AG10803 (cell line): ENCODE measurements at regions not wholly inside any gene's neighbourhood (a gene's known extent, or its start where the extent isn't known, plus 50 kb on each side); places are given as distances from the start of the nearest gene placed in this dataset.
A peak's percentile ranks its signal among the peaks of the same experiment; 100 is the strongest.

Source experiments
- DNase-seq: peaks from one replicate; pipeline ENCODE4 v3.0.0; 2010; ENCODE audit warnings: low read depth
- H3K4me3 ChIP-seq: 2 replicates; pipeline ENCODE4 v1.5.1; 2011; ENCODE audit warnings: mild to moderate bottlenecking, low read length, control low read depth
- TF ChIP-seq, protein P1 (sequence below): conservative IDR thresholded peaks from 2 replicates; pipeline ENCODE4 v1.5.1; 2011; ENCODE audit warnings: mild to moderate bottlenecking, low read length, control low read depth, inconsistent platforms

DNA sequence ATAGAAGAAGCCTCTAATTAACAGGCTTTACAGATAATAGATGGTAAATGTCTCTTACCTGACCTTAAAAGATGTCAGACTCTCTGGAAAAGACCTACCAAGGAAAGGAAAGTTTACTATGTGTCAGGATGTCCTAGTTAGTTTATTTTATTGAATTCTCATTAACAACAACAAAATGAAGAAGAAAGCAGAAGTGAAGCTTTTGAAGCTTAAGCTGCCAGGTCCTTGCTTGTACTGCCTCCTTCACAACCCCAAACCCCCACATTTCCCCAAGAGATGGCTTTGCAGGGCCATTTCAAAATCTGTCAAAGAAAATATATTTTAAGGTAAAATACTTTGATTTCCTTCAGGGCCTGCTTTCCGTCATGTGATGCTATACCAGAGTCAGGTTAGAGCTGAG is 798.4 kb downstream of the TUSC7 start:
- DNase-seq: no peak
- no peak overlapping the region for H3K4me3 ChIP-seq
- TF ChIP-seq, protein P1, sequence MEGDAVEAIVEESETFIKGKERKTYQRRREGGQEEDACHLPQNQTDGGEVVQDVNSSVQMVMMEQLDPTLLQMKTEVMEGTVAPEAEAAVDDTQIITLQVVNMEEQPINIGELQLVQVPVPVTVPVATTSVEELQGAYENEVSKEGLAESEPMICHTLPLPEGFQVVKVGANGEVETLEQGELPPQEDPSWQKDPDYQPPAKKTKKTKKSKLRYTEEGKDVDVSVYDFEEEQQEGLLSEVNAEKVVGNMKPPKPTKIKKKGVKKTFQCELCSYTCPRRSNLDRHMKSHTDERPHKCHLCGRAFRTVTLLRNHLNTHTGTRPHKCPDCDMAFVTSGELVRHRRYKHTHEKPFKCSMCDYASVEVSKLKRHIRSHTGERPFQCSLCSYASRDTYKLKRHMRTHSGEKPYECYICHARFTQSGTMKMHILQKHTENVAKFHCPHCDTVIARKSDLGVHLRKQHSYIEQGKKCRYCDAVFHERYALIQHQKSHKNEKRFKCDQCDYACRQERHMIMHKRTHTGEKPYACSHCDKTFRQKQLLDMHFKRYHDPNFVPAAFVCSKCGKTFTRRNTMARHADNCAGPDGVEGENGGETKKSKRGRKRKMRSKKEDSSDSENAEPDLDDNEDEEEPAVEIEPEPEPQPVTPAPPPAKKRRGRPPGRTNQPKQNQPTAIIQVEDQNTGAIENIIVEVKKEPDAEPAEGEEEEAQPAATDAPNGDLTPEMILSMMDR: no peak

DNA sequence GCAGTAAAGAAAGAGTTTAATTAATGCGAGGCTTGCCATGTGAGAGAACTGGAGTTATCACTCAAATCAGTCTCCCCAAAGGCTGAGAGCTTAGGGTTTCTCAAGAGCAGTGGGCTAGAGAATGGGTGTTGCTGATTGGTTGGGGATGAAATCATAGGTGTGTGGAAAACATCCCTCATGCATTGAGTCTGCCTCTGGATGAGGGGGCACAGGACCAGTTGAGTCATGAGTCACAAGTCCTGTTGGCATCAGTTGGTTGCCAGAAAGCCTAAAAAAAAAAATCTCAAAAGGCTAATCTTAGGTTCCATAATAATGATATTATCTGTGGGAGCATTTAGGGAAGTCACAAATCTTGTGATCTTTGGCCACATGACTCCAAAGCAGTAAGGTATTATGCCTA is 800.3 kb downstream of the TUSC7 start:
- no peak for DNase-seq
- TF ChIP-seq, protein P1: no peak
- no peak overlapping the region for H3K4me3 ChIP-seq

DNA sequence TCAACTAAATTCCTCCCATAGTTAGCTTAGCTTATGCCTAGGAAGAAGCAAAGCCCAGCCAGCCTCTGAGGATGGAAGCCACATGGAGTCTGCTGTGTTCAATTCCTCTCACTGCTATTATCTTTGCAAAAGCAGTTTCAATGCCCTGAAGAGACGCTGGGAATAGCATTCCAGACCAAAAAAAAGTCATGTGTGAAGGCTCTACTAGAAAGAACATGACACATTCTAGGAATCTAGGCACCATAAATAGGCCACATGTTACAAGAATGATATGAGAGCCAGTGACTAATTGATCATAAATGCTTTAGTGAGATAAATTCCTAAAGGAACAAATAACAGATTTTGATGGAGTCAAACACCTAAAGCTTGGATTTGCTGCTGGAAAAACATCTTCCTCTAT is 800.8 kb downstream of the TUSC7 start:
- no peak overlapping the region for H3K4me3 ChIP-seq
- TF ChIP-seq, protein P1: no peak
- DNase-seq: peak; percentile 65

DNA sequence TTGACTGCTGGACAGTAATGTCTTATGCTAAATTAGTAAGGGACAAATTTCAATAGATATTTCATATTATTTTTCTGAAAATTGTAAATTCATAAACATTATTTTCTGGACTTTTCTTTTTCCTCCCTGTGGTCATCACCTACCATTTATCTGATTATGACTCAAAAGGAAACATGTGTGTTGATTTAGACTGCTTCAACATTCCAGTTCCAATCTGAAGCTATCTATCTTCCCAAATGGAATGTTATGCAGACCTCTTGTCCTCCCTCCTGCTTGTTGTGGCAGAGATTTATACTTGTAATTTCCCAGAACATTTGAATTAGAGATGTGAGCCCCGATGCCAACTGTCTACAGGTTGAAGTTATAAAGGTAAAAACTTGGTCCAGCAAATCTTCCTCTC is 803.4 kb downstream of the TUSC7 start:
- no peak overlapping the region for H3K4me3 ChIP-seq
- TF ChIP-seq, protein P1: no peak
- peak; percentile 15 for DNase-seq

DNA sequence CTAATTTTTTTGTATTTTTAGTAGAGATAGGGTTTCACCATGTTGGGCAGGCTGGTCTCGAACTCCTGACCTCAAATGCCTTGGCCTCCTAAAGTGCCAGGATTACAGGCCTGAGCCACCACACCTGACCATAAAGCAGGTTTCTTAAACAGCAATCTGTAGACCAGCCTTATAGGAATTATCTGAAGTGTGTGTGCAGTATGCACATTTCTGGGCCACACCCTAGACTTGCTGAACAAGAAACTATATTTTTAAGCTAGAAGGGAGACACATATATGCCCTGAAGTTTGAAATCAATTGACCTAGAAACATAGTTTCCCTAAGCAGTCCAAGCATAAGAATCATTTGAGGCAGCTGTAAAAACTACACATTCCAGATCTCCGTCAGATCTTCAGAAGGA is 805.7 kb downstream of the TUSC7 start:
- no peak overlapping the region for H3K4me3 ChIP-seq
- DNase-seq: no peak
- TF ChIP-seq, protein P1: no peak

DNA sequence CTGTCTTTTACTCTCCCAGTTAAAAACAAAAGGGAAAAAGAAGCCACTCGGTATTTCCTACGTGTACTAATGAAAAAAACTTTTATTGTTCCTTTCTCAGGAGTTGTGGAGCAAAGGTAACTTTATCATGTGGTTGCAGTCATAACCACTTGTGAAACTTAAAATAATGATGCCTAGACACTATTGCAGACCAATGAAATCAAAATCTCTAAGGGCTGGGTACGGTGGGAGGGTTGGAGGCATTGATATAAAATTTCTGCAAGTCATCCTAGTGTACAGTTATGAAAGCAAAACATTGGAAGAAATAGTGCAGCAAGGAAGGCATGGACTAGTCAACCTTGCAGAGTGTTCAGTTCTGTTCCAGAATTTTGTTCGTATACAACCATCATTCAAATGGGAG is 808.8 kb downstream of the TUSC7 start:
- H3K4me3 ChIP-seq: no peak overlapping the region
- TF ChIP-seq, protein P1: no peak
- no peak for DNase-seq

DNA sequence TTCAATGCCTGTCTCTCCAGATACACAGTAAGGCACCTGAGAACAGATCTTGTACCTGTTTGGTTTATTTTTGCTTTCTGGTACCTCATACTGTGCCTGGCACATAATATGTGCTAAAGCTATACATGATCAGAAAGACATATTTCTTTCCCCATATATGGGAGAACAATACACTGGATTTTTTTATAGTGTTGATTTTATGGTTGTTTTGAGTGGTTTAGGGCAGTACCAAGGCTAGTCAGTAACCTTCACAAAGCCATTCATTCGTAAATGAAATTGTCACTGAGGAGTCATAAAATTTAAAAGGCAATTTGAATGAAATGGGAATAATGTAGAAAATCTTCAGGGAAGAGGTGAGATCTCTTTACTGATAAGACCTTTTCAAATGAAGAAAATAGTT is 810.2 kb downstream of the TUSC7 start:
- DNase-seq: no peak
- TF ChIP-seq, protein P1: no peak
- H3K4me3 ChIP-seq: no peak overlapping the region
